Neural progenitor cell (in vitro differentiated cells): ENCODE measurements at regions not wholly inside any gene's neighbourhood (a gene's known extent, or its start where the extent isn't known, plus 50 kb on each side); places are given as distances from the start of the nearest gene placed in this dataset.

ENCODE experiments used
- EZH2 ChIP-seq: fragments of 200-600 bp; sonication (generic); IDR thresholded peaks from 2 replicates; pipeline ENCODE4 v1.6.1; 2017; ENCODE audit warnings: antibody characterized with exemption, mild to moderate bottlenecking, moderate library complexity
- TF ChIP-seq, protein P1 (sequence below): fragments of 200-600 bp; sonication (generic); IDR thresholded peaks from 2 replicates; pipeline ENCODE4 v1.5.1; 2017; ENCODE audit warnings: antibody characterized with exemption, mild to moderate bottlenecking

DNA sequence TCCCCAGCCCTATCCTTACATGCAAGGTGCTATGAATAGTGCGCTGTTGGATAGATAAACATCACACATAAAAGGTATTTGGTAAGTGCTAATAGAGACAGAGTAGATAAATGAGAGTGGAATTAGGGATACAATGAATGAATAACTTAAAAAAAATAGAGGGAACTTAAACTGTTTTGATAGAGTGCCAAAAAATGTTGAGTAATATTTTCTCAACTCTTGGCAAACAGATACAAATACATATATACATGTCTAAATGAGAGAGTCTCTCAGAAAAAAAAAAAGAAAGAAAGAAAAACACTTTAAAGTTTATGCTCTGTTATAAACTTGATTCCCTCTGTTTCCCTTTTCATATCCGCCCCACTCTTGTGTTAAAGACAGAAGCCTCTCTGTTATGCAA, 667.4 kb downstream of the ROBO2 start:
- TF ChIP-seq, protein P1, sequence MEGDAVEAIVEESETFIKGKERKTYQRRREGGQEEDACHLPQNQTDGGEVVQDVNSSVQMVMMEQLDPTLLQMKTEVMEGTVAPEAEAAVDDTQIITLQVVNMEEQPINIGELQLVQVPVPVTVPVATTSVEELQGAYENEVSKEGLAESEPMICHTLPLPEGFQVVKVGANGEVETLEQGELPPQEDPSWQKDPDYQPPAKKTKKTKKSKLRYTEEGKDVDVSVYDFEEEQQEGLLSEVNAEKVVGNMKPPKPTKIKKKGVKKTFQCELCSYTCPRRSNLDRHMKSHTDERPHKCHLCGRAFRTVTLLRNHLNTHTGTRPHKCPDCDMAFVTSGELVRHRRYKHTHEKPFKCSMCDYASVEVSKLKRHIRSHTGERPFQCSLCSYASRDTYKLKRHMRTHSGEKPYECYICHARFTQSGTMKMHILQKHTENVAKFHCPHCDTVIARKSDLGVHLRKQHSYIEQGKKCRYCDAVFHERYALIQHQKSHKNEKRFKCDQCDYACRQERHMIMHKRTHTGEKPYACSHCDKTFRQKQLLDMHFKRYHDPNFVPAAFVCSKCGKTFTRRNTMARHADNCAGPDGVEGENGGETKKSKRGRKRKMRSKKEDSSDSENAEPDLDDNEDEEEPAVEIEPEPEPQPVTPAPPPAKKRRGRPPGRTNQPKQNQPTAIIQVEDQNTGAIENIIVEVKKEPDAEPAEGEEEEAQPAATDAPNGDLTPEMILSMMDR, result no peak
- no peak for TF ChIP-seq EZH2
